Natural killer cell (primary cell): ENCODE measurements at regions not wholly inside any gene's neighbourhood (a gene's known extent, or its start where the extent isn't known, plus 50 kb on each side); places are given as distances from the start of the nearest gene placed in this dataset.

Experiments
- ATAC-seq, 3 donors: fragments of 150-1000 bp in 2 of 3; fragments of 200-7000 bp in 1 of 3; cut with Tn5 transposase; 1 replicate in 1 of 3; 2 replicates in 2 of 3; pipeline ENCODE4 v1.10.0; 2021; ENCODE audit warnings: mild to moderate bottlenecking in 2 of 3, moderate library complexity in 2 of 3
- DNase-seq, 2 donors: peaks; one replicate each; pipeline versions ENCODE4 v3.0.0 to v3.0.0-alpha.2; 2013 to 2021; ENCODE audit warnings: mixed read lengths in 1 of 2
- H3K27ac ChIP-seq: one replicate; pipeline ENCODE4 v1.5.1; 2013; ENCODE audit warnings: mild to moderate bottlenecking, low read length
- H3K27me3 ChIP-seq: one replicate; pipeline ENCODE4 v1.6.1; 2013; ENCODE audit warnings: low read length; ENCODE audit not compliant: control insufficient read depth, insufficient read depth
- H3K36me3 ChIP-seq: one replicate; pipeline ENCODE4 v1.6.1; 2013; ENCODE audit warnings: low read length; ENCODE audit not compliant: control insufficient read depth, insufficient read depth
- H3K4me1 ChIP-seq: one replicate; pipeline ENCODE4 v1.6.1; 2013; ENCODE audit warnings: low read length; ENCODE audit not compliant: control insufficient read depth, insufficient read depth
- H3K4me3 ChIP-seq: one replicate; pipeline ENCODE4 v1.5.1; 2013; ENCODE audit warnings: low read length
- H3K9me3 ChIP-seq: one replicate; pipeline ENCODE4 v1.6.1; 2013; ENCODE audit warnings: low read length; ENCODE audit not compliant: control insufficient read depth, insufficient read depth
- H3K27ac Mint-ChIP-seq, 2 donors: one replicate each; pipeline ENCODE4 v1.8.0; 2022; ENCODE audit warnings: mild to moderate bottlenecking in 2 of 2, mixed read lengths in 2 of 2, moderate library complexity in 1 of 2
- H3K27me3 Mint-ChIP-seq, 2 donors: one replicate each; pipeline ENCODE4 v1.8.0; 2022; ENCODE audit warnings: low read depth in 2 of 2, mixed read lengths in 2 of 2
- H3K36me3 Mint-ChIP-seq: one replicate; pipeline ENCODE4 v1.8.0; 2022; ENCODE audit warnings: mixed read lengths
- H3K4me1 Mint-ChIP-seq, 2 donors: one replicate each; pipeline ENCODE4 v1.8.0; 2022; ENCODE audit warnings: mixed read lengths in 2 of 2
- H3K4me3 Mint-ChIP-seq: one replicate; pipeline ENCODE4 v1.8.0; 2022; ENCODE audit warnings: mild to moderate bottlenecking, moderate library complexity, mixed read lengths
- H3K9me3 Mint-ChIP-seq, 2 donors: one replicate each; pipeline ENCODE4 v1.8.0; 2022; ENCODE audit warnings: mixed read lengths in 2 of 2
- WGBS: methylation state at CpG from one replicate; pipeline ENCODE4 v1.1.7; 2013; ENCODE audit warnings: missing lambda C conversion rate; ENCODE audit not compliant: insufficient coverage; 5-methylcytosine and 5-hydroxymethylcytosine counted together
- intact Hi-C: fragments of 100-400 bp; cut with micrococcal nuclease; formaldehyde crosslinking; loops from one replicate; pipeline ENCODE4 v1.14.2; 2022
- TF ChIP-seq, protein P1 (sequence below): fragments of 200-600 bp; IDR thresholded peaks from one replicate; pipeline ENCODE4 v1.8.0; 2022; ENCODE audit warnings: antibody characterized with exemption

DNA sequence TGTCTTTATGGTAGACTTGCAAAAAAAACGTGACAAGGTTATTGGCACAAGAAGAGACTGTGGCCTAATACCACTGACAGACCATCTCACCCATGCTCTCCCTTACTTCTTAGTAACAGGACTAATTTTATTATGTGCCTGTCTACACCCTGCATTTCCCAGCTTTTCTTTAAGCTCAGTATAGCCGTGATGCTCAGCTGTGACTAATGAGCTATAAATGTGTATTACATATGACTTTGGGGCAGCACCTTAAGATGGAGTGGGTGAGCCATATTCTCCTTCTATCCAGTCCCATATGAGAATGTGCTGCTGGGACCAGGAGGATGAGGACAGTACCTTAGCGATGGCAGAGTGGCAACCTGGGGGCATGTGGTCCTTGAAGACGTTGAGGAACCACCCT, 293.5 kb downstream of the RNF144A start:
- H3K36me3 Mint-ChIP-seq = no peaks in the 10 kb centered on the region
- TF ChIP-seq, protein P1, sequence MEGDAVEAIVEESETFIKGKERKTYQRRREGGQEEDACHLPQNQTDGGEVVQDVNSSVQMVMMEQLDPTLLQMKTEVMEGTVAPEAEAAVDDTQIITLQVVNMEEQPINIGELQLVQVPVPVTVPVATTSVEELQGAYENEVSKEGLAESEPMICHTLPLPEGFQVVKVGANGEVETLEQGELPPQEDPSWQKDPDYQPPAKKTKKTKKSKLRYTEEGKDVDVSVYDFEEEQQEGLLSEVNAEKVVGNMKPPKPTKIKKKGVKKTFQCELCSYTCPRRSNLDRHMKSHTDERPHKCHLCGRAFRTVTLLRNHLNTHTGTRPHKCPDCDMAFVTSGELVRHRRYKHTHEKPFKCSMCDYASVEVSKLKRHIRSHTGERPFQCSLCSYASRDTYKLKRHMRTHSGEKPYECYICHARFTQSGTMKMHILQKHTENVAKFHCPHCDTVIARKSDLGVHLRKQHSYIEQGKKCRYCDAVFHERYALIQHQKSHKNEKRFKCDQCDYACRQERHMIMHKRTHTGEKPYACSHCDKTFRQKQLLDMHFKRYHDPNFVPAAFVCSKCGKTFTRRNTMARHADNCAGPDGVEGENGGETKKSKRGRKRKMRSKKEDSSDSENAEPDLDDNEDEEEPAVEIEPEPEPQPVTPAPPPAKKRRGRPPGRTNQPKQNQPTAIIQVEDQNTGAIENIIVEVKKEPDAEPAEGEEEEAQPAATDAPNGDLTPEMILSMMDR = no peak
- Histone ChIP-seq H3K4me3 (no peak overlapping the region), H3K4me1 (no peaks in the 10 kb centered on the region), H3K36me3 (no peaks in the 10 kb centered on the region), H3K9me3 (no peaks in the 10 kb centered on the region), H3K27ac (no peak overlapping the region), H3K27me3 (no peaks in the 10 kb centered on the region)
- 67% methylated on average over 4 of the region's 4 CpGs for WGBS
- no peaks in the 10 kb centered on the region for H3K9me3 Mint-ChIP-seq
- no peak overlapping the region for H3K4me3 Mint-ChIP-seq
- H3K4me1 Mint-ChIP-seq = no peaks in the 10 kb centered on the region
- intact Hi-C loops = no loop called here
- DNase-seq (no peak), ATAC-seq (no peak)
- peaks cover 0 to 6% of the 10 kb centered on the region in 2 donors for H3K27me3 Mint-ChIP-seq
- no peak overlapping the region for H3K27ac Mint-ChIP-seq

DNA sequence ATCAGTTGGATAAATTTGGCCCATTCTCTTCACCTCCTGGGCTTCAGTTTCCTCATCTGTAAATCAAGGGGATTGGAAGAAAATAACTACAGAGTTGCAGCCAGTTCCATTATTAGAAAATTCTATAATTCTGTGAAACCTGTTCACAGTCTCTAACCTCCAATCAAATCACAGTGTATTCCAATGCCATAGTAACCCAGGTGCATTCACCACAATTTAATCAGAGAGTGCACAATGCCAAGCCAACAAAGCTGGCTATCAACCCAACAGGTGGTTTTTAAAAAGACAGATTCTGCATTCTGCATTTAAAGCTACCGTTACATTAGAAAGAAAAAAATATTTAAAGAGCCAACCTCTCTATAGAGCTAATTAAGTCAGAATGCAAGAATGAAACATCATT, 308.6 kb downstream of the RNF144A start:
- intact Hi-C loops = no loop called here
- no peak overlapping the region for H3K4me3 Mint-ChIP-seq
- H3K27me3 Mint-ChIP-seq = peaks cover 7 to 50% of the 10 kb centered on the region in 2 donors
- Histone ChIP-seq H3K27ac (no peak overlapping the region), H3K4me3 (no peak overlapping the region), H3K27me3 (peaks cover 2% of the 10 kb centered on the region), H3K4me1 (no peaks in the 10 kb centered on the region), H3K9me3 (no peaks in the 10 kb centered on the region), H3K36me3 (no peaks in the 10 kb centered on the region)
- no peak overlapping the region for H3K27ac Mint-ChIP-seq
- no peaks in the 10 kb centered on the region for H3K9me3 Mint-ChIP-seq
- DNase-seq = no peak
- TF ChIP-seq, protein P1 = no peak
- no peak for ATAC-seq
- H3K36me3 Mint-ChIP-seq = no peaks in the 10 kb centered on the region
- 100% methylated on average over 1 of the region's 1 CpG for WGBS
- H3K4me1 Mint-ChIP-seq = no peaks in the 10 kb centered on the region

- intact Hi-C loops = no loop called here
- Histone ChIP-seq H3K9me3 (no peaks in the 10 kb centered on the region), H3K4me3 (no peak overlapping the region), H3K27me3 (peaks cover 2% of the 10 kb centered on the region), H3K27ac (no peak overlapping the region), H3K36me3 (no peaks in the 10 kb centered on the region), H3K4me1 (no peaks in the 10 kb centered on the region)
- TF ChIP-seq, protein P1 = no peak
- Mint-ChIP-seq H3K27me3 (peaks cover 7 to 48% of the 10 kb centered on the region in 2 donors), H3K4me3 (no peak overlapping the region), H3K4me1 (no peaks in the 10 kb centered on the region), H3K27ac (no peak overlapping the region), H3K36me3 (no peaks in the 10 kb centered on the region), H3K9me3 (no peaks in the 10 kb centered on the region)
- no peak for ATAC-seq
- WGBS = no CpG with 5 or more reads among the region's 1 CpG
- DNase-seq = no peak
Measured at GRCh38 chr2:7226501-7226900, 309.3 kb downstream of the RNF144A start.

DNA sequence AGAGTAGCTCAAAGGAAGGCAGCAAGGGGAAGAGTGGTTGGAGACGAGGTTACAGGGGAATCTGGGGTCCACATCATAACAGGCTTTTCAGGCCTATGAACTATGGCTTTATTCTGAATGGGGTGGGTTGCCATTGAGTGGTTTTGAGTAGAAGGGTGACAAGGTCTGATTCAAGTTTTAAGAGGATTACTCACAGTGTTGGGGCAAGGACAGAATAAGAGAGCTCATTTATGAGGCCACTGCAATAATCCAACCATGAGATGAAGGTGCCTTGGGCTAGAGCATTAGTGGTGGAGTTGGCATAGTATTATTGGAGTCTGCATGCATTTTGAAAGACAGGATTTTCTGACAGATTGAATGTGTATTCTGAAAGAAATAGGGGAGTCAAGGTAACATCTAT, 315.9 kb downstream of the RNF144A start:
- no peak overlapping the region for H3K27ac Mint-ChIP-seq
- TF ChIP-seq, protein P1 = no peak
- DNase-seq (no peak), ATAC-seq (no peak)
- Histone ChIP-seq H3K36me3 (no peaks in the 10 kb centered on the region), H3K9me3 (no peaks in the 10 kb centered on the region), H3K27me3 (no peaks in the 10 kb centered on the region), H3K4me3 (no peak overlapping the region), H3K4me1 (no peaks in the 10 kb centered on the region), H3K27ac (no peak overlapping the region)
- H3K4me1 Mint-ChIP-seq = no peaks in the 10 kb centered on the region
- H3K4me3 Mint-ChIP-seq = no peak overlapping the region
- intact Hi-C loops = no loop called here
- peaks cover 9% of the 10 kb centered on the region in 2 donors for H3K27me3 Mint-ChIP-seq
- H3K9me3 Mint-ChIP-seq = no peaks in the 10 kb centered on the region
- no peaks in the 10 kb centered on the region for H3K36me3 Mint-ChIP-seq
- WGBS = 29% methylated on average over 1 of the region's 1 CpG
